ENCODE measurements at regions not wholly inside any gene's neighbourhood (a gene's known extent, or its start where the extent isn't known, plus 50 kb on each side); places are given as distances from the start of the nearest gene placed in this dataset.

DNA sequence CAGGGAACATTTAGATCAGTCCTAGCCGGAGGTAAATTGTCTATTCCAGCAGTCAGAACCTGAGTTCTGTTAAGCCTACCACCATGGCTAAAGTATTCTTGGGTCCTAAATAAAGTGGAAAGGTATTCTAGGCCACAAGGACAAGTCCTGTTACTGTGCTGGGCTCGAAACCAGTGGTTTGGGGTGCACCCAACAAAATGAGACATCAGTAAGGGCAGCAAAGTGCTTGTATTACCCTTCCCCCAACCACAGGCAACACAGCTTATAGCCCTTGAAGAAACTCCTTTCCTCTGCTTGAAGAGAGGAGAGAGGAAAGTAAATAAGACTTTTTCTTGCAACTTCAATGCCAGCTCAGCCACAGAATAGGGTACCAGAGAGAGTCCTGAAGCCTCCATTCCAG is 1345.6 kb downstream of the PCDH18 start:
- no peaks in the 10 kb centered on the region for H3K9me3 ChIP-seq
- DNase-seq = no peak
- H3K36me3 ChIP-seq = no peaks in the 10 kb centered on the region
- H3K4me1 ChIP-seq = no peaks in the 10 kb centered on the region
- 81 to 82% methylated on average over 2 of the region's 2 CpGs for WGBS, 2 donors
- no peaks in the 10 kb centered on the region for H3K27me3 ChIP-seq
- TF ChIP-seq POLR2AphosphoS5 (IDR thresholded peaks at IDR 0.05) = no peak
- TF ChIP-seq CTCF (IDR thresholded peaks at IDR 0.05) = no peak
- no peak for TF ChIP-seq EP300 (IDR thresholded peaks at IDR 0.05)
- no peak for TF ChIP-seq POLR2A (IDR thresholded peaks at IDR 0.05)
- no peak overlapping the region for H3K27ac ChIP-seq
- no peak for ATAC-seq (ENCODE audit: low FRiP score in 2 of 2)
- no peak overlapping the region for H3K4me3 ChIP-seq

GRCh38 chr4:136183513-136183912 is 1348.8 kb downstream of the PCDH18 start:
- TF ChIP-seq EP300 (IDR thresholded peaks at IDR 0.05) (no peak), CTCF (IDR thresholded peaks at IDR 0.05) (no peak), POLR2AphosphoS5 (IDR thresholded peaks at IDR 0.05) (no peak), POLR2A (IDR thresholded peaks at IDR 0.05) (no peak)
- DNase-seq (no peak), ATAC-seq (ENCODE audit: low FRiP score in 2 of 2) (no peak)
- Histone ChIP-seq H3K4me3 (no peak overlapping the region), H3K4me1 (no peaks in the 10 kb centered on the region), H3K36me3 (no peaks in the 10 kb centered on the region), H3K9me3 (no peaks in the 10 kb centered on the region), H3K27me3 (no peaks in the 10 kb centered on the region), H3K27ac (no peak overlapping the region)
- WGBS, 2 donors = 92 to 93% methylated on average over 4 of the region's 4 CpGs

GRCh38 chr4:136156947-136157346 is 1375.3 kb downstream of the PCDH18 start:
- TF ChIP-seq POLR2AphosphoS5 (IDR thresholded peaks at IDR 0.05) (no peak), EP300 (IDR thresholded peaks at IDR 0.05) (no peak), POLR2A (IDR thresholded peaks at IDR 0.05) (no peak), CTCF (IDR thresholded peaks at IDR 0.05) (no peak)
- Histone ChIP-seq H3K27me3 (no peaks in the 10 kb centered on the region), H3K36me3 (no peaks in the 10 kb centered on the region), H3K4me1 (no peaks in the 10 kb centered on the region), H3K4me3 (no peak overlapping the region), H3K9me3 (no peaks in the 10 kb centered on the region), H3K27ac (no peak overlapping the region)
- 79 to 83% methylated on average over 1 of the region's 1 CpG for WGBS, 2 donors
- DNase-seq (no peak), ATAC-seq (ENCODE audit: low FRiP score in 2 of 2) (no peak)

GRCh38 chr4:136150046-136150445 is 1382.2 kb downstream of the PCDH18 start:
- peaks cover 0 to 6% (median 1%) of the 10 kb centered on the region in 4 donors for H3K9me3 ChIP-seq
- DNase-seq (no peak), ATAC-seq (ENCODE audit: low FRiP score in 2 of 2) (no peak)
- H3K36me3 ChIP-seq = no peaks in the 10 kb centered on the region
- no peak for TF ChIP-seq POLR2AphosphoS5 (IDR thresholded peaks at IDR 0.05)
- no peak for TF ChIP-seq EP300 (IDR thresholded peaks at IDR 0.05)
- TF ChIP-seq POLR2A (IDR thresholded peaks at IDR 0.05) = no peak
- TF ChIP-seq CTCF (IDR thresholded peaks at IDR 0.05) = no peak
- 85 to 89% methylated on average over 6 of the region's 6 CpGs for WGBS, 2 donors
- no peak overlapping the region for H3K27ac ChIP-seq
- no peaks in the 10 kb centered on the region for H3K27me3 ChIP-seq
- H3K4me1 ChIP-seq = no peaks in the 10 kb centered on the region
- no peak overlapping the region for H3K4me3 ChIP-seq

GRCh38 chr4:136136601-136137000 is 1395.7 kb downstream of the PCDH18 start:
- no peak for ATAC-seq (ENCODE audit: low FRiP score in 2 of 2)
- DNase-seq = no peak
- Histone ChIP-seq H3K27ac (no peak overlapping the region), H3K9me3 (no peaks in the 10 kb centered on the region), H3K27me3 (no peaks in the 10 kb centered on the region), H3K4me1 (no peaks in the 10 kb centered on the region), H3K4me3 (no peak overlapping the region), H3K36me3 (no peaks in the 10 kb centered on the region)
- 78 to 86% methylated on average over 3 of the region's 3 CpGs for WGBS, 2 donors
- no peak for TF ChIP-seq CTCF (IDR thresholded peaks at IDR 0.05)
- TF ChIP-seq EP300 (IDR thresholded peaks at IDR 0.05) = no peak
- no peak for TF ChIP-seq POLR2A (IDR thresholded peaks at IDR 0.05)
- TF ChIP-seq POLR2AphosphoS5 (IDR thresholded peaks at IDR 0.05) = no peak
